ENCODE measurements at regions not wholly inside any gene's neighbourhood (a gene's known extent, or its start where the extent isn't known, plus 50 kb on each side); places are given as distances from the start of the nearest gene placed in this dataset.

DNA sequence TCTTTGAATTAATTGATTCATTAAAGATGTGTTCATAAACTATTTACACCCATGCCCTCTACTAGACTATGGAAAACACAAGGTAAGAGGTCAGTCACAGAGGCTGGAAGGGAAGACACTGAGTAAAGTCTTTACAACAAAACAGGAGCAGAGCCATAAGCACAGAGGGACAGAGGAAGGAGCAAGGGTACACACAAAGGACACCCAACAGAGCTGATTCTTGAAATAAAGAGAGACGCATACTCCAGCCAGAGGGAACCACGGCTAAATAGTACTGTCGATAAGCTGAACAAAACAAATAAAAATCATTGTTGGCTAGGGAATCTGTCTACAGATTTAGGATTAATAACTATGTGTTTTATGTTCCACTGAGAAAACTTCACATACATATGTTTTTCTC lies 289.2 kb downstream of the EFNB2 start:
- TF ChIP-seq, protein P1, sequence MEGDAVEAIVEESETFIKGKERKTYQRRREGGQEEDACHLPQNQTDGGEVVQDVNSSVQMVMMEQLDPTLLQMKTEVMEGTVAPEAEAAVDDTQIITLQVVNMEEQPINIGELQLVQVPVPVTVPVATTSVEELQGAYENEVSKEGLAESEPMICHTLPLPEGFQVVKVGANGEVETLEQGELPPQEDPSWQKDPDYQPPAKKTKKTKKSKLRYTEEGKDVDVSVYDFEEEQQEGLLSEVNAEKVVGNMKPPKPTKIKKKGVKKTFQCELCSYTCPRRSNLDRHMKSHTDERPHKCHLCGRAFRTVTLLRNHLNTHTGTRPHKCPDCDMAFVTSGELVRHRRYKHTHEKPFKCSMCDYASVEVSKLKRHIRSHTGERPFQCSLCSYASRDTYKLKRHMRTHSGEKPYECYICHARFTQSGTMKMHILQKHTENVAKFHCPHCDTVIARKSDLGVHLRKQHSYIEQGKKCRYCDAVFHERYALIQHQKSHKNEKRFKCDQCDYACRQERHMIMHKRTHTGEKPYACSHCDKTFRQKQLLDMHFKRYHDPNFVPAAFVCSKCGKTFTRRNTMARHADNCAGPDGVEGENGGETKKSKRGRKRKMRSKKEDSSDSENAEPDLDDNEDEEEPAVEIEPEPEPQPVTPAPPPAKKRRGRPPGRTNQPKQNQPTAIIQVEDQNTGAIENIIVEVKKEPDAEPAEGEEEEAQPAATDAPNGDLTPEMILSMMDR (IDR thresholded peaks at IDR 0.05; ENCODE audit: low read depth, low read length) = no peak
- TF ChIP-seq EZH2phosphoT487 (IDR thresholded peaks at IDR 0.05; ENCODE audit: low read depth) = no peak

Measured in OCI-LY3 (cell line).